ENCODE measurements at regions not wholly inside any gene's neighbourhood (a gene's known extent, or its start where the extent isn't known, plus 50 kb on each side); places are given as distances from the start of the nearest gene placed in this dataset.

- TF ChIP-seq REST (IDR thresholded peaks at IDR 0.05; ENCODE audit: low read depth, low read length), result no peak
- TF ChIP-seq TAF1 (IDR thresholded peaks at IDR 0.05; ENCODE audit: borderline replicate concordance, low read depth, low read length), result no peak
Observed at GRCh38 chr6:43981363-43981990, 145.8 kb downstream of the MRPL14 start.

All from SK-N-SH (cell line).